GM21723 (cell line): ENCODE measurements at regions not wholly inside any gene's neighbourhood (a gene's known extent, or its start where the extent isn't known, plus 50 kb on each side); places are given as distances from the start of the nearest gene placed in this dataset.
"Not testable (repeated sequence)": the region's sequence is repeated elsewhere in the genome, so short reads cannot be mapped to it uniquely, and the experiment has no call there.

ENCODE experiments used
- ATAC-seq: cut with Tn5 transposase; IDR thresholded peaks from one replicate; pipeline ENCODE4 v1.9.1; 2021; ENCODE audit warnings: mild to moderate bottlenecking, moderate library complexity; ENCODE audit not compliant: unreplicated experiment

DNA sequence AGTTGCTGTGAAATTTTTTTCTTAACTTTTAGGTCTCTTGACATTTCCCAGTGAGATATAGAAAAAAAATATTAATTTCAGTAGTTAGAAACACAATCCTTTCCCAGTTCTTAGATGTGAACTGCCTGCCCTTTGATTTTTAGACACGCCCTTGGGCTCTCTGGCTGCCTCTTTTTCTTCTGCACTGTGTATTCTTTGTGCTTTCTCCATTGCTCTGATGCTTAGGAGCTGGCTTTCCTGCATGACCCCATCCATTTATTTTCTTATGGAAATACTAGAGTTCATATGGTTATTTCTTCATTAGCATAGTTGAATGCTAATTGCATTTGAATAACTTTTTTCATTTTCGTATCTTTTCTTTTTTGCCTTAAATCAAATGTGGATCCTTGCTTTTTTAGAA, 224.9 kb upstream of the SMIM31 start:
- ATAC-seq: no peak

DNA sequence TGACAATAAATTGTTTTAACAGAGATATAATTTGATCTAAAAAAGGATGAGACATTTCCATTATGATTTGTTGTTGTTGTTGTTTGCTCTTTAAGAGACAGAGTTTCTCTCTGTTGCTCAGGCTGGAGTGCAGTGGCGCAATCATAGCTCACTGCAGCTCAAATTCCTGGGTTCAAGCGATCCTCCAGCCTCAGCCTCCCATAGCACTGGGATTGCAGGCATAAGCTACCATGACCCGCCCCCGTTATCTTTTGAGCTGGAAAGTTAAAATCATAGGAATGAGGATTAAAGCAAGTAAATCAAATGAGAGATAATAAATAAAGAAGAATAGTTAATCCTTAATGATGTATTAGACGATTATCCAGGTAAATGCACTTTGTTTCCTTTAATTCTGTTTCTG, 224.4 kb upstream of the SMIM31 start:
- ATAC-seq: no peak

DNA sequence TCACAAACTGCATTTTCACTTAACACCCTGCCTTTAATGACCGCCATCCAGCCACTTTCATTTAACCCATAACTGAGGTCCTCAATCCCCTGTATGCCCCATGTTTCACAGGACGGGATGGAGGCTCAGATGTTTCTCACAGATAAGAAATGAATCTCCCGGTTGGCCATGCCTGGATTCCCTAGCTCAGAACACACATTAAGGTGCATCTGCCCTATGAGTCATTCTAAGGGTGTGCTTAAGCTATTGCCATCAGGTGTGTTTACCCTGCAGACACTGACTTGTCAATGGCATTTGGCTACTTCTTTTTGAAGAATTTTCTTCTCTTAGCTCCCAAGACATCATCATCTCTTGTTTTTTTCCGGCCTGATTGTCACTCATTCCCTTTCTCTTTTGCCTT, 222.6 kb upstream of the SMIM31 start:
- ATAC-seq: no peak

DNA sequence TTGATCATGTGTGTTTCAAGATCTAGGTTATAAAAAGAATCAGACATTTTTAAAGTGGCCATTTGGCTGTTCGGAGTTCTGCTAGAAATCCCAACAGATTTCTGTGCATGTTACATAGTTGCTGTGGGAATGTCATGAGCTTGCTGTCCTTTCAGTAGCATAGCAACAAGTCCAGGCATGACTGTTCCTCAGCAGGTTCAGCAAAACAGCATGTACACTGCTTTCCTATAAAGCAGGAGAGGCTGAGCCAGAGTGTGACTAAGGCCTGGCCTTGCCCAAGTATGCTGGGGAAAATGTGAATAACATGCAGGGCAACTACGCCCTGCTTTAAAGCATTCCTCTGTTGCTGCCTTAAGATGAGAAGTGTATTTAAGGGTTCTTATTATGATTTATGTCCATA, 217.1 kb upstream of the SMIM31 start:
- no peak for ATAC-seq

DNA sequence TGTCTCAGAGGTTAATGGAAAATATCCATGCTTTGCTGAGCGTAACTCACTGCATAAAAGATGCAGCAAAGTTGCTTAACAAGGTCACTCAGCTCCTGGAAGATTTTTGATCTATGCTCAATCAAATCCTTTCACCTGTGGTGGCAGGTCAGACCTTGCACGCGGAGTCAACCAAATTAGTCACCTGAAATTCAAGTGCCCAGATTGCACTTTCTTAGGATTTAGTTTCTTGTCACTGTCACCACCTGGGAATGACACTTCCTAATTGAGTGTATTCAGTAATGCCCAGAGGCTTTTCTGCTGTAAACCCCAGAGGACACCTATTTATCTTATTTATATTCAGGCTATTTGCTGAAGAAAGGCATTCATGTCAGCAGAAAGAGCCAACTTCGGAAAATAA, 215.8 kb upstream of the SMIM31 start:
- no peak for ATAC-seq

DNA sequence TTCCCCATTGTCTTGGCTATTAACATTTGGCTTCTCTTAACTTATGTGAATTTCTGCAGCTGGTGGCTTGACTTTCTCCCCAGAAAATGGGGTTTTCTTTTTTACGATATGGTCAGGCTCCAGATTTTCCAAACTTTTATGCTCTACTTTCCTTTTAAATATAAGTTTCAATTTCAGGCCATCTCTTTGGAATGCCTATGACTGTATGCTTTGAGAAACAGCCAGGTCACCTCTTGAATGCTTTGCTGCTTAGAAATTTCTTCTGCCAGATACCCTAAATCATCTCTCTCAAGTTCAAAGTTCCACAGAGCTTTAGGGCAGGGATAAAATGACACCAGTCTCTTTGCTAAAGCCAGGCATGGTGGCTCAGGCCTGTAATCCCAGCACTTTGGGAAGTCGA, 212.9 kb upstream of the SMIM31 start:
- ATAC-seq: no peak

DNA sequence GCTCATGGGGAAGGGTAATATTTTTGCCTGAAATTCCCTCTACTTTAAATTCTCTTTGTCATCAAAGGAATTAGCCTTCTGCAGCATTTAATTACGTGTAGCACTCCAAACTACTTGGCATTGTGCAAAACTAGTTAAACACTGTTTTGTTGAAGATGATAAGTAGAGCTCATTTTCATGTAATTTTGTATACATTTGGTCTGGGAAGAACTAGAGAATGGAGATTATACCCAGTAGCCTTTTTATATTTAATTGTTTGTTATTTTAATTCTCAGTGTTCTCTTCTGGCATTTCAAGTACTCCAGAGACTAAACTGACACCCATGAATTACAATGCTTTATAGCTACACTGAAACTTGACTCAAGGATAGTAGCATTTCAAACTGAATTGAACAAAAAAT, 211.5 kb upstream of the SMIM31 start:
- no peak for ATAC-seq

DNA sequence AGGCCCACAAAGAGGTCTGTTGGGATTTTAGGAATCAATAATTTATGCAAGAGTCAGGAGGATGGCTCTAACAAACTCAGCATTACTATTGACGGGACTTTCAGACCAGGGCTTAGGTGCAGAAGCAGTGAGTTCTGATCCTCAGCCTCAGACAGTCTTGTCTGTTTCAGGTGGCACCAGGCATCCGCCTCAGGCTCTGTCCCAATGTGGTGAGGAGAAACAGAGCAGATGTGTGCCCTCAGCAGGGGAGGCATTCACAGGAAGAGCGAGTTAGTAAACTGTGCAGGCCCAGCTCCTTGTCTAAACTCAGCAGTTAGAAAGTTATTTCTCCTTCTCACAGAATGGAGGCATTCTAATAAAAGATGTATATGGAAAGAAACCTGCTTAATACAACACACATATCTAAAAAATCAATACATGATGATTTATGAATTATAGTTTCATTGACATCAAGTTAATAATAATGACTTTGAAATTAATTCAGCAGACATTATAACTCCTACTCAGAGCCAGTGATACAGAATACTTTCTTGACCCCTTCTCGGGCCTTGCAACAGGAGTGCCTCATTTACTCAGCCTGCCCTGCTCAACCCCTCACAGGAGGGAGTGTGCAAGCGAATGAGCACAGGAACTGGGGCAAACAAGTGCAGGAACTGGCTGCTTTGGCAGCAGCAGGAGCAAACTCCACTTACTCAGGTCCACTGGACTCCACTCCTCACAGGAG, 202.8 kb upstream of the SMIM31 start:
- ATAC-seq: no peak

DNA sequence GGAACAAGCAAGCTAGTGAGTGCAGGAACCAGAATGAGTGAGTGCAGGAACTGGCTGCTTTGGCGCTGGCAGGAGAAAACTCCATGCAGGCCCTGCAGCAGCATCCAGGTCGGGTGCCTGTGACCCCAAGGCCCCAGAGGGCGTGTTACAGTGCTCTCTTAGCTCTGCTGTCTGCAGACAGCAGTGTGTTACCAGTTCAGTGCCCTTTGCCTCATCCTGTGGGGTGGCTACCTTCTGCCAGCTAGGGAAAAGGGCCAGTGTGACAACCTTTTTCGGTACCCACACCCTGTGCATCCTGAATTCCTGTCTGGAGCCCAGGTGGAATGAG, 202.3 kb upstream of the SMIM31 start:
- no peak for ATAC-seq

DNA sequence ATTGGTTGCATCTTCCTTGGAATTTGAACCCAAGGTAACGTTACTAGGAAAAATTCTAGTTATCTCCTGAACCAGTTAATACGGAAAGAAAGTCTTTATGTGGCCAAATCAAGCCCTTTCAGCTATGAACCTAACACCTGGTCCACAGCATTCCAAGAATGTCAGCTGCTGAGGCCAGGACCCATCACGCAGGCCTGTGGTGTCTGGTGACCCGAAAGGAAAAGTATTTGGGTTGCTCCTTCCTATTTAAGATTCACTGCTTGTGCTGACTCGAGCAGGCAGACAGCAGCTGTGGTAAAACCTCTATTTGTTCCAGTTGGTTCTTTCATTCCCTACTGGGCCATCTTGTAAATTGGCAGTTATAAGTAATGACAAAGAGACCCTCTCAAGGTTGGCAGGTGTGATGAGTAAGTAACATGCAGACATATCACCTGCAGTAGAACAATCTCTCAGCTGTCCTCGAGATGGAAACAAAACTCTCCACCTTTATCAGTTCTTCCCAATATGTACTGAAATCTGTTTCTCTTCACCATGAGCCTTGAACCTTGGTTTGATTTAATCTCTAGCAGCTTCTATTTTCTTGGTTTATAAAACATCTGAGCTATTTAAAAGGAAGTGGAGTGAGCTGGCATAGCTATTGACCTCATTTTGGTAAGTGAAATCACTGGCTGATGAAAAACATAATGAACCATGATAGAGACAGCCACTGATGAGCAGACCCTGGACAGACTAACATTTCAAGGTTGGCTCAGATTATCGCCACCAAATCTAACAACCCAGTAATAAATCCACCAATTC, 182.1 kb upstream of the SMIM31 start:
- ATAC-seq: no peak

DNA sequence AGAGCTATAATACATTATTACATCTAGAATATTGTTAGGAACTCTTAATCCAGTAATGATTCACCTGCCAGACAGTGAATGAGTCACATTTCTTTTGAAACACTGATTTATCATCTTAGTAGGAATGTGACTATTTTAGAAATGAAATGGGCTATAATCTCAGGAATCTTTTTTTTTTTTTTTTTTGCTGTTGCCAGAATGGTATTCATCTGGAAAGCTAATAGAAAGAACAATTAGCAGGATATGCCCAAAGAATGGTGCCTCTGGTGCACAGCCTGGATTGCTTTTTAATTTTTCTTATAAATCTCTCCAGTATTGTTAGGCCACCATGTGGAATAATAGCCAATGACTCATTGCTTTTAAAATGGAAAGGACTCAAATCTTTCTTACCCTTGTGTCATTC, 181.1 kb upstream of the SMIM31 start:
- no peak for ATAC-seq

DNA sequence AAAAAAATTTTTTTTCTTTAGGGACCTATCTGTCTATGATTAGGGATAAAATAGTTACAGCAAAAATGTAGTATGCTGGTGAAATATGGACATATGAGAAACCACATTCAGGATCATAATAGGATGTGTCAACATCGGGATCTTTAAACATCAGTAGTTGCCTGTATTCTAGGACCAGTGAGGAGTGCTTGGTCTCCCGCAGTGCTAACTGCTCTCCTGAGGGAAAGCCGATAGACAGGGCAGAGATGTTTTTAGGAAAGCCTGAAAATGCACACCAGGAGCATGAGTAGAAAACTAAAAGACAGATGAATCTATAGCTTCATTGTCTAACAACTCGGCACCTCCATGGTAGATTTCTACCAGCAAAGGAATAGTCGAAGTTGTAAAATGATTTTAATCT, 178.1 kb upstream of the SMIM31 start:
- no peak for ATAC-seq

DNA sequence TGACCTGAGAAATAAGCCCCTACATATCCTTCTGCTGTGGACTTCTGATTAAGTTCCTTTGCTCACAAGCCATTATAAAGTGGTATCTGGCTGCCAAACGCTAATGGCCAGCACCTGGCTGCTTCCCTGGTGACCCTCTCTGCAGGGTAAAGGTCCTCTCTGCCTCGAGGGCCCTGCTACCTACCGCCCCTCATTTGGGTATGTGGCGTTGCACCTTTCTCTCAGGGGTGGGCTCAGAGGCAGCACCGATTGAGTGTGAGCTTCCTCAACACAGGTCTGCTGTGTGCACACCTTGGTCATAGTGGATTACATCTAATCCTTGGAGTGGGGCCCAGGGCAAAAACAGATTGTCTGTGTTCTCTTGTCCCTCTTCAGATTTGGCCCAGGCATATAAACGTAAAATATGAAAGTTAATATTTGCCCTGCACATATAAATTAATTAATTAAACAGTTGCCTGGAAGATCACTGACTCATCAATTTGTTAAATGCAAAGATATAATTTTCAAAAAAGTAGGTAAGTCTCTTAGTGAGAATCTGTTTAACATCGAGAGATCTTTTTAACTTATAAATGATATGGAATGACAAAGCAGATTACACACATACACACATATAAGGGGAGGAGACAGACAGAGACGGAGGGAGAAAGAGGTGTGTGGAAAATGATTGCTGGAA, 174.5 kb upstream of the SMIM31 start:
- no peak for ATAC-seq

DNA sequence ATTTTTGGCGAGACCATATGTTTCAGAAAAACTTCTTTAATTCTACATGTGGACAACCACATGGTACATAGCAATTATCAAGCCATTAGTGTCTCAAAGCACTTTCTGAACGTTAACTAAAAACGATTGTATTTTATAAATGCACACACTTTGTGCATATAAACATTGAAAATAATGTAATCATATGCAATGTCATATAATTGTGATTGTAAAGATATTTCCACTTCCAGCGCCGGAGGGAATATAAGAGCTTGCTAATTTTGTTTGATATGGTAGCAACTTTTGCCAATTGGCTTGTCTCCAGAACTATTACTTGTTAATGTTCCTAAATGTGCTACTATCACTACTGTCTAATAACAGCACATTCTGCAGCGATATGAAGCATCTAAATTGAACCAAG, 162.3 kb upstream of the SMIM31 start:
- ATAC-seq: no peak

DNA sequence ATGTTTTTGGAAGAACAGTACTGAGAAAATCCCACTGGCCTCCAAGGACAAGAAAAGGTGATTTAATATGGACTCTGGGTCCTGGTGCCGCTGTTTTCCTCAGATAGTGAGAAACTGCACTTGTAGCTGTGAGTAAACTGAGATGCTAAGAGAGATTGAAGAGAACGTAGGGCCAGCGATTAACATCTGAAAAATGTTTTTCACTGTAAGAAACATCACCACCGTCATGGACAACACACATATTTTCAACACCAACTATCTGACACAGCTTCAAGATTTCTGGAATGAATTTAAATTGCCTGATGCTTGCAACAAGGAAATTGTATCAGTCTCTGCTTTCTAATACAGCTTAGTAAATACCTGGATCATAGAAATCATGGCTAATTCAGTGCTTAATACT, 158.2 kb upstream of the SMIM31 start:
- ATAC-seq: no peak

DNA sequence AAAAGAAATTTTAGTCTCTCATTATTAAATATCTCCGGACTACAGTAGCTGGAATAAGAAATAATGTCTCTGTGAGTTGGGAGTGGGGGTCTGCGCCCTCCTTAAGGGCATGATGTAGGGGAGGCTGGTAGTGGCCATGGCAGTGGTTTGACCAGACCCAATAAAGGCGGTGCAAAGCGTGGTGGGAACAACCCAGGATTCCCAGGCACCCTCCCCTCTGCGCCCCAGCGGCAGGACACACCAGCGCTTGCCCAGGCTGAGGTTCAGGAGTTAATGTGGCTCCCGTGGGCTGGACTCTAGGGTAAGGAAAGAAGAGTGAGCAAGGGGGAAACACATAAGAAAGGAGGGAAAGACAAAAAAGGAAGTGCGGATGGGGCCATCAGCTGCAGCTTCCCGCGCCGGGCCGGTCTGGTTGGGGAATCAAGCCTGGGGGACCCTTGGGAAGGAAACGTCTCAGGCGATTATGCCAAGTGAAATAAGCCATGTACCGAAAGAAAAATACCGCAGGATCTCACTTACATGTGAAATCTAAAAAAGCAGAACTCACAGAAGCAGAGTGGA, 157.5 kb upstream of the SMIM31 start:
- no peak for ATAC-seq

DNA sequence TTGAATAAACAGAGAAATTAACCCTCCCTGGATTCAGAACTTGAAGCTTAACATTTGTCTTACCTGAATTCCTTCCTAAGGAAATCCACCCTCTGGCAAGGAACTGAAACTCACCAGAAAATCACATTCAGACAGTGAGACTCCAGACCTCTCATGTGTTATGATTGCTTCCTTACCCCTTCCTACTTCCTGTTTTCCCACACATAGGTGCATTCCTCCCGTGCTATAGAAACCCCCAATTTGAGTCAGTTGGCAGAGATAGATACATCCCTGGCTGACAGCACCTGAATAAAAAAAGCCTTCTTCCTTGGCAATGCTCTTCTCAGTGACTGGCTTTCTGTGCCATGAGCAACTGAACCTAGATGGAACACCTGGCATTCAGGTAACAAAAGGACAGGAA, 157.0 kb upstream of the SMIM31 start:
- no peak for ATAC-seq

DNA sequence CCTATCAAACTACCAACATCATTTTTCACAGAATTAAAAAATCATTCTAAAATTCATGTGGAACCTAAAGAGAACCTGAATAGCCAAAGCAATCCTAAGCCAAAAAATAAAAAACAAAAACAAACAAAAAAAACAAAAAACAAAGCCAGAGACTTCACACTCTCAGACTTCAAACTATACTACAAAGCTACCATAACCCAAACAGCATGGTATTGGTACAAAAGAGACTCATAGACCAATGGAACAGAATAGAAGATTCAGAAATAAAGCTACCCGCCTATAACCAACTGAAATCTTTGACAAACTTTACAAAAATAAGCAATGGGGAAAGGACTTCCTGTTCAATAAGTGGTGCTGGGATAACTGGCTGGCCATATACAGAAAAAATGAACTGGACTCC, 152.3 kb upstream of the SMIM31 start:
- ATAC-seq: no peak

DNA sequence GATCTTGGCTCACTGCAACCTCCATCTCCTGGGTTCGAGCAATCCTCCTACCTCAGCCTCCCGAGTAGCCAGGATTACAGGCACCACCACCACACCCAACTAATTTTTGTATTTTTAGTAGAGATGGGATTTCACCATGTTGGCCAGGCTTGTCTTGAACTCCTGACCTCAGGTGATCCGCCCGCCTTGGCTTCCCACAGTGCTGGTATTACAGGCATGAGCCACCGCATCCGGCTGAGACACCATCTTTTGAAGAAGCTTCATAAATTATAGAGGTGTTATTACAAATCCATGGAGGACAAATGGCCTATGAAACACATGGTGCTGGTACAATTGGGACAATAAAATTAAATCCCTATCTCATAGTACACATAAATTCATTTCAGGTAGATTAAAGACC, 148.1 kb upstream of the SMIM31 start:
- ATAC-seq: not testable (repeated sequence)

DNA sequence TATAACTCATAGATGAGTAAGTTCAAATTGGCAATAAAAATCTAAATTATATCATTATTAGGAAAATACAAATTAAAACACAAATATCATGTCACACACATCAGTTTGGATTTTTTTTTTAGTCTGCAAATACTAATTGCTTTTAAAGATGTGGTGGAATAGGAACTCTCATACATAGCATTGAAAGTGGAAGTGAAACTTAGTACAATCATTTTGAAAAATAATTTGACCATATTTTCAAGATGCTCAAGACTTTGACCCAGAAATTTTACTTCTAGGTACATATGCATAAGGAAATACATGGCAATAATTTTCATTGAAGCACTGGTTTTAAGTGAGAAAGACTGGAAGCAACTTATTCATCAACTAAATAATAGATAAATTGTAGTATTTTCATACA, 147.5 kb upstream of the SMIM31 start:
- ATAC-seq: peak; percentile 97

DNA sequence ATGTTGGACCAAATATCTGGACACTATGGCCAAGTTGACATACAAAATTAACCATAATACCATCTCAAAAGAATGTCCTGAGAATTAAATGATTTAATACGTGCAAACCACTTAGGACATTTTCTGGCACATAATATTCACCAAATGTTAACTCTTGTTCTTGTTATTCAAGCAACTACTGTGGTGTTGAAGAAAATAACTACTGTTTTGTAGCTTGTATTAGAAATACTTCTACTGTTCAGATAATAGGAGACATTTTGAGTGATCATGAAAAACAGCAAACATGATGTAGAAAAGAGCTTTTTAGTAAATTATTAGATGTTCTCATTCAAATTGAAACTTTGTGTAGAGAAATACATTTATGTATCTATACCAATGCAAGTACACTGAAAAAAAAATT, 140.7 kb upstream of the SMIM31 start:
- ATAC-seq: no peak

DNA sequence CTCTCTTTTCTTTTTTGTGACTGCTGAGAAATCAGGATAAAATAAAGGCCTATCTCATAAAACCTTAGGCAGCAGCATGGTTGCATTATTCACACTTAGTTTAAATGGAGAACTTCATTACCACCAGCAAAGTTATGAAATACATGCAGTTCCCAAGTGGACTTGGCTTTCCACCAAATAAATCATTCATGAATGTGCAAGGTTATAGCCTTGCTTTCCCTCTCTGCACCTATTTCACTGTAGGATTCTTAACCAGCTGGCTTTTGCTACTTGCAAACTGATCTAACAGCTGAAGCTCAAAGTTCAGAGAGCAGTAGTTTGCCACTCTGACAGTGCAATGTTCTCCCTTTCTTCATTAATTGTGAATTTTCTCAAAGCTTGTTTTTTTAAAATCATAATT, 140.1 kb upstream of the SMIM31 start:
- no peak for ATAC-seq
